NCI-H2196 (cell line): ENCODE measurements at regions not wholly inside any gene's neighbourhood (a gene's known extent, or its start where the extent isn't known, plus 50 kb on each side); places are given as distances from the start of the nearest gene placed in this dataset.

Experiments
- DNase-seq: peaks from one replicate; lab custom pipeline; 2025; ENCODE audit not compliant: unreplicated experiment; lab: John Stamatoyannopoulos, UW

DNA sequence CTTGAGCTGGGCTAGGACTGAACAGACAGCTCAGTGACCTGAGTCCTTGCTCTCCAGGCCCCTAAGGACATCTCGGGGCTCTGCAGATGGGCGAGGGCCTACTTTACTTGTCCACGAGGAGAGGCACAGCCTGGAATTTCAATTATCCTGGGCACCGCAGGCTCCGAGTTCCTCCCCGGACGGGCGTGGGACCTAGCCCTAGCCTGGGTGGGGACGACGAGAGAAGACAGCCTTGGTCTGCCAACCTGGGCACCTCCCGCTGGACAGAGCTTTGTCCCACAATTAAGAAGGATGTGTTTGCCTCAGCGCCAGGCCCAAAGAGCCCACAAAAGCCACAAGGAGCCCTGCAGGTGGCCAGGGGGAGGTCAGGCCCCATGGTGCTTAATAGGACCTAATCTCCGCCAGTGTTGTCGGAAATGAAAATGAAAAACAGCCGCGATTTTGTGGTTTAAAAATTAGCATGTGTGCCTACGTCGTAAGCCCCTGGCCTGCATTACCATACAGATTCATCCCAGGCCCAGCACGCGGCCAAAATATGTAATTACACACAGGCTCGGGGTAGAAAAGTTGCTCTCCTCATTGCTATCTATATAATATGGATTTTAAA is 51.4 kb upstream of the LHX1 start:
- DNase-seq = no peak
